HG03066 (cell line): ENCODE measurements at regions not wholly inside any gene's neighbourhood (a gene's known extent, or its start where the extent isn't known, plus 50 kb on each side); places are given as distances from the start of the nearest gene placed in this dataset.

Experiments used
- ATAC-seq: cut with Tn5 transposase; IDR thresholded peaks from one replicate; pipeline ENCODE4 v1.9.1; 2021; ENCODE audit warnings: low read depth; ENCODE audit not compliant: unreplicated experiment

DNA sequence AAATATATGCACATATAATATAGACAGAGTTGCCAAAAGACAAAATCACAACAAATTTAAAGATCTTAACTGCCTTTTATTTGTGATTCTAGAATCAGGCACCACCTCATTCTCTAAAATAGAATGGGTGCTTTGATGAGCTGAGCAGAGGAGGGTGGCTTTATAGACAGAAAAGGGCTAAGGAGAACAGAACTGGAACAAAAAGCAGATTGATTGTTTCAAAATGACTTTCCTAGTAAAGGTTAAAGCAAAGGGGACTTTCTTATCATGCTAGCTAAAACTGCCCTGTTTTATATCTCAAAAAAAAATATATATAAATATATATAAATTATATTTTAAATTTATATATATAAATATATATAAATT, 287.6 kb downstream of the FAT3 start:
- ATAC-seq = no peak

DNA sequence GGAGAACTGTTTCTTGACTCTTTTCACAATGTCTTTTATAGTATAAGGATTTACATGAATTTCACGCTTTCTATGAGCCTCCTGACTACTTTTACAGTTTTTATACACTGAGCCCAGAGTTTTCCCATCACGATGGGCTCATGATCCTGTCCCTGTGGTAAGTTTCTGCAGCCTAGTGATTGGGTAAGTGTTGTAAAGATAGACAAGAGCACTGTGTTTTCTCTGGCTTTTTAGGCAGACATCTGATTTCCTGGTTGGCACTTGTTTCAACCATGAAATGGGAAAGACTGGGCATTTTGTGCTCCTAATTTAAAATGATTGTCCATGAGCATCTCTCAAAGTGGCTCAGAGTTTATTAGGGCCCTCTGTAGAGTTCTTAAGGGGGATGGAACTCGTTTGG, 299.0 kb downstream of the FAT3 start:
- no peak for ATAC-seq

DNA sequence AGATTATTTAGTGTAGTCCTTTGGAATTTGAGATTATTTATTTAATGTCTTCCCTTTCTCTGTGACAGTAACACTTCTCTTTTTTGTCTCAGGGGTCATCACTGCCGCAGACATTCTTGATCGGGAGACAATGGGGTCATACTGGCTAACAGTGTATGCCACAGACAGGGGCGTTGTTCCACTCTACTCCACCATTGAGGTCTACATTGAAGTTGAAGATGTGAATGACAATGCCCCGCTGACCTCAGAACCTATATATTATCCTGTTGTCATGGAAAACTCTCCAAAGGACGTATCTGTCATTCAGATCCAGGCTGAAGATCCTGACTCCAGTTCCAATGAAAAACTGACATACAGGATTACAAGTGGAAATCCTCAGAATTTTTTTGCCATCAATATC, 299.9 kb downstream of the FAT3 start:
- no peak for ATAC-seq

DNA sequence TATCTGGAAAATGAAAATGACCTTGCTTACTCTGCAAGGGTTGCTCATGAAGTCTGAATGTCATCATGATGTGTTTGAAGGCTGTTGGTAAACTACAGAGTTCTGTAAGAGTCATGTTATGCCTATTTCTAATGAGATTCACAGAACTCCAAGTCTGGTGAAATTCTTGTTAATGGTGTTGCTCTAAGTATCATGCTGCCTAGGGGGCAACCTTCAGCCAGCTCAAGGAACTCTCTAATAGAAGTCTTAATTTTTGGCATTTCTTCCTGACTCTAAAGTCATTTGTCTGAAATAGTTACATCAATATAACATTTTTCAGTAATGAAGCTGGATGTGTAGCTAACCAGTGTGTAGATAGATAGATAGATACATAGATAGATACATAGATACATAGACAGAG, 302.8 kb downstream of the FAT3 start:
- no peak for ATAC-seq

DNA sequence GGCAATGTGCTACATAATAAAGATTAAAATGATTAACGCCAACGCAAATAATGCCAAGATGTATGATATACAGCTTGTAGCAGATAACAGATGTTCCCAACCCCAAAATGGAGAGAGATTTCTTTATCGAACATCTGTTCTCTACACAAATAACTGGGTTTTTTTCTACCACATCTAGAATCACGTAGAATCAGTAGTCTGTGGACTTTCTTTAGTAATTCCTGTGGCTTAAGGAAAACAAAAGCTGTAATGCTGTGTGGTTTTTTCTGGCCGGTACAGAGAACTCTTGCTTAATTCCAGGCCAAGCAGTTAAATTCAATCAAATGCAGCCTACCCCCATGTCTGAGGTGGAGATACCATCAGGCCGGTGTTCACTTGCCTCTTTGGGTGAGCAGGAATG, 303.4 kb downstream of the FAT3 start:
- ATAC-seq = no peak

DNA sequence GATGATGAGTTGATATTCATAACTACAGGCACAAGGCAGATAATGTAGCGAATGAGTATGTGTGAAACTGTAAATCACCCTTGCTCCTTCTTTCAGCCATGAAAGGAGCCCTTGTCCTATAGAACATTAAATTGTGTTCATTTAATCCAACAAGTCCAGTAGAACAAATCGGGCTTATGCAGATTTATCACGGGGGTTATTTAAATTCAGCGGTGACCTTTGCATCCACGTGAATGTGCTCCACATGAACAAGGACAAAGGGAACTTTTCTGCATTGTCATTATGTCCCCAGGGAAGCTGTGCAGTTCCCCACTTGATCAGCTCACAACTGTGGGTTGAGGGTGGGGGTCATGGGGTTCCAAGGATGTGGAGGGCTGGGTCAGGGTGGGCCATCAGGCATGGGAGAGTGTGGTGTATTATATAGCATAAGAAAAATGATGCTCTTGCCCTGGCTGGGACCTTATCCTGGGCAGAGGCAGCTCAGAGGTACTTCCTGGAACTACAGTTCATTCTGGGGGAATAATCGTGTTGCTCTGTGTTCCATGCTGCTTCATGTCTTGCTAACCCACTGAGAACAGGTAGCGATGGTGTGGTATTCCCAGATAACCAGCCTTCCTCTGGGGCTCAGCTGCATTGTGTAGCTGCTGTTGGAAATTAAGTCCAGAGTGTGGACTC, 306.6 kb downstream of the FAT3 start:
- ATAC-seq = no peak

DNA sequence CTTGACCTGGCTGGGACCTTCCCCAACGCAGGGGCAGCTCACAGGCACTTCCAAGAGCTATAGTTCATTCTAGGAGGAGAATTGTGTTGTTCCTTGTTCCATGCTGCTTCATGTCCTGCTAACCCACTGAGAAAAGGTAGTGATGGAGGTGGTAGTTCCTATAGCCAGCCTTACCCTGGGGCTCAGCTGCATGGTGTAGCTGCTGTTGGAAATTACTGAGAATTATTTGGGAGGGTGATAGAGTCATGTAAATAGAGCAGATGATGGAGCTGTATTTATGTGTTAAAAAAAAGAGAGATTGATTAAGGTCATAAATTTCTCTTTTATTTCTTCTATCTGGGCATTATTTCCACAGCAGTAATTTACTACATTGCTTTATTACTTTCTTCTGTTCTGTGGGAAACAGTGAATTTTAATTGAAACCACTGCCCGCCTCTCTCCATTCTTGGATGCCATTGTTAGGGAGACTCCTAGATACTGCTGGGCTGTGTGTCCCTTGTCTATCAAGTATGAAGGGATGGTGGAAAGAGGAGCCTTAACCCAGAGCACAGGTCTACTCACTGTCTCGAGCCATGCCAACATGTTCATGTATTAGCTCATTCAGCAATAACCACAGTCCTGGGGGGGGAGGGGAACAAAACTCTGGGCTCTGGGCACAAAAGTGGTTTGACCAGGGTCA, 309.2 kb downstream of the FAT3 start:
- ATAC-seq = no peak

DNA sequence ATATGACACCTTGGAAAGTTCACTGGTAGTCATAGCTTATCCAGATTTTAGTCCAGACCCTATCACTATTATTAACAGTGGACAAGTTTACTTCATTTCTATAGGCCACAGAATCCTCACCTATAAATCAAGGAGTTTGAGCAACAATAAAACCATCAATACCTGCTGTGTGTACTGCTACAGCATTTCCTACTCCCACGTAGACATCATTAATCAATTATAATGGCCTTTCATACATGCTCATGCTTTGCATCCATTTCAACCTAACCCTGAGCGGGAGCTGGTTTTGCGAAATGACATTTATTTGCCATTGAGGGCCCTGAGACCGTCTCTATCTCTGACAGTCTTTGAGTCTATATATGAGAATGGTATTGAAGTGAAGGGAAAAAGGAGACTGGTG, 312.3 kb downstream of the FAT3 start:
- ATAC-seq = no peak

DNA sequence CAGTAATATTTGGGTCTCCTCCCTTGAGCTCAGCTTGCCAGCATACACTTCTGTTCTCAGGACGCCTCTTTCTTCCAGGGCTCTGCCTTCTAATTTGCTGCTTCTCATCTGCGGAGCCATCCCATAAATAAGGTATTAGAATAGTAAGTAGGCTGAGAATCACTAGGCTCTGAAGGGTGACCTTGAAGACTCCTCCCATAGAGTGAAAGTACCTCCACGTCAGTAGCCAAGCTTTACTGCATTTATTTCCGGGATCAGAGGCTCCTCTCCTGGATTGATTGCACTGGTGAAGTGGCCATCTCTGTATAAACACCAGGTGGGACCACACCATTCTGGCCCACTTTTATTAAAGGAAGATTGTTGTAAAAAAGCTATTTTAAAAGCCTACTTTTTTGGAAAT, 315.5 kb downstream of the FAT3 start:
- no peak for ATAC-seq

DNA sequence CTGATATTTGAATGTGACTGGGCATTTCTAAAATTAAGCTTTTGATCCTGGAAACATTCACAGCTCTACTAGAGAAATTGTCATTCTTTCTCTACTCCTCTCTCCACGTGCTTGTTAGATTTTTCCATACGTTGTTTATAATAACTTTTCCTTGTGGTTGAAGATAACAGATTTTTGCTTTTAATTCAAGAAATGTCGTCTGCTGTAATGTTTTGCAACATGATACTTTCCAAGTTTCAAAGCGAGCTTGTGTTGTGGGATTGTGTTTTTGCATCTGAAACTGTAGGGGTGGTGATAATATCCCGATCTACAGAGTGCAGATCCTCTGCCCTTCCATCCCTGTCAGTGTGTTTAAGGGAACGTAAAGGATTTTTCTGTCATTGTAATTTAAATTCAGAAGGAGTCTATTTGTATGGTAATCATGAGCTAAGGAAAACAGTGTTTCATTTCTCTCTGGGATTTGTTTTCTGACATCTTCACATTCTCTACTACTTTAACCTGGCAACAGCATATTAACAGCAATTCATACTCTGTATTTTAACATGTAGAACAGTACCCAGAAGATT, 321.4 kb downstream of the FAT3 start:
- no peak for ATAC-seq

DNA sequence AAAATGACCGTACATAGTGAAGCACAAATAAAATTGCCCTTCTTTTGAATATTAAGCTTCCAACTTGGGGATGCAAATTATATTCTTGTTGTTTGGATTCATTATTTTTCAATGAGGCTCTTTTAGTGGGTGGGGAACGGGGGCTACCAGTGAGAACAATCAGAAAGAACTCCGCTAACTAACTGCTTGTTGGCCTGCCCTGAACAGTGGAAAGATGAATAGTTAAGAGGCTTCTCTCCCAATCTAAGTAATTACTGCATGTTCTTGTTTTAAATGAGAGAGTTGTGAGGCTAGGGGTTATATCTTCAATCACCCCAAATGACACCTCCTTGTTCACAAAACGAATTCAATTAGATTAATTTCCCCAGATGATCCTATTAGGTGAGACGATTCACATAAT, 322.0 kb downstream of the FAT3 start:
- ATAC-seq = no peak

DNA sequence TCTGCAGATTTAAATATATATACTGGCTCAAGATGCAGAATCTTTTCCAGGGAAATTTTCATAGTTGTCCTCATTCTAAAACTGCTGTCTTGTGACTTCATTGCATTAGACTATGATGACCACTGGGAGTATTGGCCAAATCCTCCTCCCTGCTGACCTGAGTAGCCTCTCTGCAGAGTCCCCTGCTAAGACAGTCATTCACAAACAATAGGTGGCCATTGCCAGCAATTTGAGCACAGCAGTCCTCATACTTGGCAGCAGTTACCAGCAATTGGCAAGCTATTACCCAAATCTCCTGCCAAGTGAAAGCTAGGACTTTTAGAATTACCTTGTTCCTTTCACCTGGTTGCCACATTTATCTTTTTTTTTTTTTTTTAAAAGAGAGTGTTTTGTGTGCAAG, 325.8 kb downstream of the FAT3 start:
- ATAC-seq = no peak

DNA sequence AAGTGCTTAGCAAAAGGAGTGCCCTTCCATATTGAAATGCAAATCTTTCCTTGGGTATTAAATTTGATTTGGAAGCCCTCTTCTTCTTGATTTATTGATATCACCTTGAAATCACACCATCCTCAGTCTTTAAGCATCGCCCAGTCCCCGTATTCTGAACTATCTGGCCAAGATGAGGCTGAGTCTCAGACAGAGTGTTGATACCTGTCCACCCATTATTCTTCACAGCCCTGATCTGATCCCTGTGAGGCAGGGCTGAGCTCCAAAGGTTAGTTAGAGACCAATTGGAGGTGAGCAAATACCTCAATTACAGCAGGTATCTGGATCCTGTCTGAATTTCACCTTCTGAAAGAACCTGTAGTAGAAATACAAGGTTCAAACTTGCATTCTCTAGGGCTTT, 326.3 kb downstream of the FAT3 start:
- no peak for ATAC-seq

DNA sequence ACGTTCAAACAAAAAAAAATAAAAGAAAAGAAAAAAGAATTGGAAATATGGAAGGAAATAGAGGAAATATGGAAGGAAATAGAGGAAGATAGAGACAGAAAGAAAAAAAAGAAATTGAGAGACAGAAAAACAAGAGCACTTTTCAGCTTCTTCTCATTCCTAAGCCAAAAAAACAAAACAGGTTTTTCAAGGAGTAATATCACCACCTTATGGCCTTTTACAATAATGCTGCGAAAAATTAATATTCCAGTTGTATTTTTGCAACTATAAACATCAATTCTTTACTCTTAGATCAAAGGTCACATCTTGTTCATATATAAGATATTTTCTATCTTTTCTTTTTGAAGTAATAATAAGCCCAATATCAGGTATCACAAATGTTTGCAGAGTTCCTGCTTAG, 328.3 kb downstream of the FAT3 start:
- no peak for ATAC-seq

DNA sequence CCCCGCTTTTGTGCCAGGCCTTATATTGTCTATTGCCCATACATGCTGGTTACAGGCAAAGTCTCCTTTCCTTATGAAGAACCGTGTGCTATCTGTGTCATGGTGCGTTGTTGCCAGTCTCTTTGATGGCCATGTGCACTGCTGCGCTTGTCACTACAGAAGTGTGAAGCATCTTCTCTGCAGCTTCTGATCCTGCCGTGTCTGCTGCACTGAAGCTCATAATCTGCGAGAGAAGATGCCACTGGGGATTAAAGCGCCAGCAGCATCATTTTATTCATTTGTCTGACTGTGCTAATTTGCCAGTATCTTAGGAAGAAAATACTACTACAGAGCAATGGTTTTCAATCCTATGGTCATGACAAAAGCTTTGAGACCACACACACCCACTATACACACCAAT, 330.1 kb downstream of the FAT3 start:
- ATAC-seq = no peak

DNA sequence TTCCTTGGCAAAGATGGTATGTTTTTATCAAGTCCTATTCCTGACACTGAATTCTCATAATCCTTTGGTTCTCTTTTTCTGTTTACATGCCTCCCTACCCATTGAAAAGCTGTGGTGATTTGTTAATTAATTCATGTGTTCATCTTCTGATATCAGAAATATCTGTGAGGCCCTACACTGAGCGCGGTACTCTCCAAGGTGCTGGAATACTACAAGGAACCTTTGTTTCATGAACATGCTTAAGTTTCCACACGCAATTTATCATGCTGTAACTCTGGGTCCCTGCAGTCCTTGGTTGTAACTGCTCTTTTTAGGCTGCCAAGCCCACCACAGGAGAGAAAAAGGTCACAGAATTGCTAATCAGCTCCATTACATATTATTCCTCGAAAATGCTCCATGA, 331.8 kb downstream of the FAT3 start:
- ATAC-seq = no peak

DNA sequence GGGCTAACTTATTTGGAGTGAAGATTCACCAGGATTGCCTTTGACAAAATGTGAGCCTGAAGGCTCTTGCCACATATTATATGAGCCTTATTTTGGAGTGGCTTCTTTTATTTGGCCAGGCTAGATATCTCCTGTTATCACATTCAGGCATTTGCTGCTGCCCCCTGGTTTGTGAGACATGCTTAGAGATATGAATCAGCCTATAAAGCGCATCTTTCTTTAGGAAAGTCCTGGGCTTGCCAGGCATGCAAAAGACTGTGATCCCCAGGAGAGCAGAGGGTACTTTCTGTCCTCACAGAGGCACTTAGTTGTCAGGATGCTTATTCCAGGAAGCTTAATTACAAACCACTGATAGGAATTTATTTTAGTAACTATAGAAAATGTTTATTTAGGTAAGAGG, 333.3 kb downstream of the FAT3 start:
- ATAC-seq = no peak

DNA sequence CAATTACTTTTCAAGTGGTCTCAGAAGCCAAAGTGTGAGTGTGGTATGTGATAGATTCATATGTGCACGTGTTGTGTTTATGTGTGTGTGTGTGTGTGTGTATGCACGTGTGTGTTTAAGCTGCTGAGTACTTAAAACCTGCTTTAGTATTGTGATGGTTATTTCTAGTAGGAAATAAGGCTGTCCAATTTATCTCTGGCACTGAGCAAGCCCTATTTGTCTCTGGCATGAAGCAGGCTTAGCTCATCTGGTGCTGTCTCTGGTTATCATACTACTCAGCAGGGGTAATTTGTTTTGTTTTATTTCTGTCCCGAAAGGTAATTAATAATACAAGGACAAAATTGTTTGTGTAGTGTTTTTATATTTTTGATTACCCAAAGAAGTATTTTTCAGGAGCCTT, 333.7 kb downstream of the FAT3 start:
- no peak for ATAC-seq

DNA sequence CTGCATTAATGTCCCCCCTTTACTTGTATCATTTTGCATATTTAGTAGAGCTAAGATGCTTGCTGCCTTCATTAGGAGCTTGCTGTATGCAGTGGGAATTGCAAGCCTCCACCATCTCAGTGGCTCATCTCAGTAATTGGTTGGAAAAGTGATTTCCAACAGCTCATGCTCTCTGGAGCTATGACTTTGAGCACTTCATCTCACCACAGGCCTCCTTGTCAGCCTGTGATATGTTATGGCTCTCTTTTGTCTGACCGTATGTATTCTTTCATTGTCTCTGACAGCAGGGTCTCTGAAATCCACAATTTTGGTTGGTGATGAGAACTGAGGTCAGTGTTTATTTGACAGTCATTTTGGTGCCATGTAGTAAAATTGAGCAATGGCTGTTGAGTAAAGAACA, 345.1 kb downstream of the FAT3 start:
- ATAC-seq = no peak

DNA sequence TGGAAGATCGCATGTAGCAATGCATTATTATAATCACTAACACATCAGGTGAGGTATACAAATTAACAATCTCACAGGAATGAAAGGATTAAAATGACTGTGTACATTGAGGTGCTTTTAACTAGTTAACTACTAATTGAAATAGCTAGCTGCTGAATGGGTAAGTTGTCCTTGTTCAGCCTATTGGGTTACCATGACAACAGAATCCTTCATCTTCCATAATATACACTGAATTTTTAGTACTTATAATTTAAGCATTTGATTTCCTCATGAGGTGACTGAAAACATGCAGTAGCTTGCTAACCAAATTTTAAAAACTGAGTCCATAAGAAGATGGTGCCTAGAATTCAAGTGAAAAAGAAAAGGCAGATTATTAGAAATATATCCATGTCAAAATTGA, 347.9 kb downstream of the FAT3 start:
- ATAC-seq = no peak

DNA sequence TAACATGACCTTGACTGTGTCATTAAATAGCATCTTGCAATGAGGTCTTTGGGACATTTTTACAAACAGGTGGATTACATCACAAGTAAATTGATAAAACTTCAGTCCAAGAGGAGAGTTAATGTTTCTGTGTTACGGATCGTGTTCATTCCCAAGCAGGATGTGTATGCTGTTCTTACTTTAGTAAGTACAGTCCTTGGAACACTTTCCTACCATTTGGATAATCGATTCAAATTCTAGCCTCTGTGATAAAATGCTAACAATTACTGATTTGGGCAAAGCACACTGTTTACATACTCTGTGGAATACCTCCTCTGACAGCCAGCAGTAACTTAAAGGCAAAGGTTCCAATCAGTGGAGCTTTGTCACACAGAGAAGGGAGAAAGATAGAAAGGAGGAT, 351.7 kb downstream of the FAT3 start:
- ATAC-seq = no peak

DNA sequence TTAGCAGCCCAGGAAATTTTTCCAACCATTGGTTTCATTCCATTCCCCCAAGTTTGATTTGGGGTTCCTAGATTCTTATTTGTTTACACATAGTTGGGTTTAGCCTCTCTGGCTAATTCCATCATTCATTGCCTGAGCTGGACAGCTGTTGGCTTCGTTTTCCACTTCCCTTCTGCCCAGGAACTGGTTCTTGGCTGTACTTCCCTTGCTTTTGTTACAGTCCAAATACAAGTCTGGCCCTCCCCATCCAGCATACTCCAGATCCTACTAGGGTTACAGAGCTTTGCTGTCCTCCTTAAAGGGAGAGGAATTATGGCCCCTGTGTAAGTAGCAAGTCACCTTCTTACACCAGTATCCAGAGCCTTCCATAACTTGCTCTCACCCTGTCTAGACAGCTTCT, 356.3 kb downstream of the FAT3 start:
- no peak for ATAC-seq
